SK-N-SH (cell line): ENCODE measurements at regions not wholly inside any gene's neighbourhood (a gene's known extent, or its start where the extent isn't known, plus 50 kb on each side); places are given as distances from the start of the nearest gene placed in this dataset.

Source experiments
- CTCF ChIA-PET: fragments of 300-600, 350-600 bp; formaldehyde crosslinking; extraction: SDS; loops from one replicate; lab custom pipeline; 2021; lab: Yijun Ruan, JAX
- POLR2A ChIA-PET: fragments of 350-600 bp; sonication (Branson Sonifier 250); formaldehyde crosslinking; extraction: SDS; loops from one replicate; lab custom pipeline; 2020; ENCODE audit warnings: antibody characterized with exemption, inconsistent platforms; lab: Yijun Ruan, JAX
- DNase-seq: peaks from one replicate; pipeline ENCODE4 v3.0.0; 2012
- H2AFZ ChIP-seq: fragments of 200-600 bp; sonication (generic); 2 replicates; pipeline ENCODE4 v1.8.1; 2016; ENCODE audit warnings: antibody characterized with exemption, mild to moderate bottlenecking, low read depth
- H3F3A ChIP-seq: fragments of 200-600 bp; sonication (generic); replicated peaks from 2 replicates; pipeline ENCODE3; 2016; ENCODE audit warnings: antibody characterized with exemption, mild to moderate bottlenecking; ENCODE audit not compliant: insufficient read depth
- H3K27ac ChIP-seq, 2 experiments: fragments of 200-500 bp in 1 of 2; fragments of 200-600 bp in 1 of 2; sonication (Bioruptor generic) in 1 of 2; sonication (generic), shearing (Covaris generic) in 1 of 2; 2 replicates each; pipeline versions ENCODE4 v1.5.1 to v1.6.1; 2014 to 2016; ENCODE audit warnings: low read depth in 2 of 2, inconsistent platforms in 1 of 2, low read length in 1 of 2, mild to moderate bottlenecking in 1 of 2, mixed read lengths in 1 of 2
- H3K27me3 ChIP-seq: fragments of 200-600 bp; sonication (generic), shearing (Covaris generic); 2 replicates; pipeline ENCODE4 v1.6.1; 2016; ENCODE audit warnings: mixed run types; ENCODE audit not compliant: insufficient read depth
- H3K36me3 ChIP-seq, 2 experiments: fragments of 200-500 bp in 1 of 2; fragments of 200-600 bp in 1 of 2; sonication (Bioruptor generic) in 1 of 2; sonication (generic) in 1 of 2; replicated peaks in 1 of 2; 2 replicates each; pipeline versions ENCODE3 to v1.5.1; 2014 to 2016; ENCODE audit warnings: low read length in 1 of 2, mild to moderate bottlenecking in 1 of 2; ENCODE audit not compliant: insufficient read depth in 2 of 2, control insufficient read depth in 1 of 2
- H3K4me1 ChIP-seq, 2 experiments: fragments of 200-500 bp in 1 of 2; fragments of 200-600 bp in 1 of 2; sonication (Bioruptor generic) in 1 of 2; sonication (generic), shearing (Covaris generic) in 1 of 2; 2 replicates each; pipeline versions ENCODE4 v1.5.1 to v1.6.1; 2014 to 2016; ENCODE audit warnings: low read depth in 1 of 2, low read length in 1 of 2, mixed run types in 1 of 2; ENCODE audit not compliant: insufficient read depth in 2 of 2, control insufficient read depth in 1 of 2
- H3K4me2 ChIP-seq: fragments of 200-600 bp; sonication (generic), shearing (Covaris generic); 2 replicates; pipeline ENCODE4 v1.6.1; 2017; ENCODE audit warnings: mixed run types
- H3K4me3 ChIP-seq, 2 experiments: fragments of 200-500 bp in 1 of 2; fragments of 200-600 bp in 1 of 2; sonication (Bioruptor generic) in 1 of 2; sonication (generic), shearing (Covaris generic) in 1 of 2; 2 replicates each; pipeline versions ENCODE4 v1.5.1 to v1.8.1; 2014 to 2016; ENCODE audit warnings: low read depth in 2 of 2, inconsistent platforms in 1 of 2, low read length in 1 of 2, mild to moderate bottlenecking in 1 of 2, mixed read lengths in 1 of 2, moderate library complexity in 1 of 2
- H3K79me2 ChIP-seq: fragments of 200-600 bp; sonication (generic); 2 replicates; pipeline ENCODE4 v1.8.1; 2017; ENCODE audit warnings: mild to moderate bottlenecking; ENCODE audit not compliant: insufficient read depth
- H3K9ac ChIP-seq: fragments of 200-600 bp; sonication (generic); 2 replicates; pipeline ENCODE4 v1.6.1; 2017; ENCODE audit warnings: mixed run types
- H3K9me2 ChIP-seq: fragments of 200-600 bp; sonication (generic); 2 replicates; pipeline ENCODE4 v1.6.1; 2017; ENCODE audit warnings: mixed run types
- H3K9me3 ChIP-seq: fragments of 200-600 bp; sonication (generic); 2 replicates; pipeline ENCODE4 v1.6.1; 2017; ENCODE audit warnings: mixed run types, mild to moderate bottlenecking, moderate library complexity
- H4K20me1 ChIP-seq: fragments of 200-600 bp; sonication (generic); 2 replicates; pipeline ENCODE4 v1.6.1; 2017; ENCODE audit warnings: mild to moderate bottlenecking, mixed run types; ENCODE audit not compliant: insufficient read depth
- EZH2phosphoT487 ChIP-seq: fragments of 200-600 bp; sonication (generic); IDR thresholded peaks from 2 replicates; pipeline ENCODE4 v1.6.1; 2017; ENCODE audit warnings: low read depth, mixed run types, mild to moderate bottlenecking, antibody characterized with exemption, moderate library complexity, borderline replicate concordance
- FOSL2 ChIP-seq: IDR thresholded peaks from 2 replicates; pipeline ENCODE4 v1.4.0; 2012; ENCODE audit warnings: low read depth, mild to moderate bottlenecking, moderate library complexity, borderline replicate concordance
- FOXM1 ChIP-seq: IDR thresholded peaks from 2 replicates; pipeline ENCODE4 v1.4.0; 2012; ENCODE audit warnings: low read depth, mild to moderate bottlenecking
- GABPA ChIP-seq: IDR thresholded peaks from 2 replicates; pipeline ENCODE4 v1.4.0; 2012; ENCODE audit warnings: low read depth, mild to moderate bottlenecking
- GATA2 ChIP-seq: sonication (generic); formaldehyde crosslinking; IDR thresholded peaks from 2 replicates; pipeline ENCODE4 v1.5.0; 2020; ENCODE audit warnings: mild to moderate bottlenecking, missing genetic modification reagents
- JUND ChIP-seq: IDR thresholded peaks from 2 replicates; pipeline ENCODE4 v1.4.0; 2012
- MEF2A ChIP-seq: IDR thresholded peaks from 2 replicates; pipeline ENCODE4 v1.4.0; 2012; ENCODE audit warnings: low read depth, borderline replicate concordance
- MXI1 ChIP-seq: IDR thresholded peaks from 2 replicates; pipeline ENCODE4 v1.6.1; 2012; ENCODE audit warnings: mild to moderate bottlenecking, low read depth, low read length, improper control_type of control experiment
- POLR2AphosphoS5 ChIP-seq: IDR thresholded peaks from 2 replicates; pipeline ENCODE4 v1.6.1; 2012; ENCODE audit warnings: low read depth, low read length
- RFX5 ChIP-seq: IDR thresholded peaks from 2 replicates; pipeline ENCODE4 v1.6.1; 2012; ENCODE audit warnings: mild to moderate bottlenecking, improper control_type of control experiment, low read length
- SIN3A ChIP-seq: IDR thresholded peaks from 2 replicates; pipeline ENCODE4 v1.6.1; 2012; ENCODE audit warnings: low read depth, mild to moderate bottlenecking, low read length, moderate library complexity, borderline replicate concordance
- TEAD4 ChIP-seq: IDR thresholded peaks from 2 replicates; pipeline ENCODE4 v1.4.0; 2012; ENCODE audit warnings: mild to moderate bottlenecking, borderline replicate concordance; ENCODE audit not compliant: insufficient read depth
- WGBS: methylation state at CpG from one replicate; pipeline ENCODE4 v1.1.6; 2017; ENCODE audit warnings: low lambda C conversion rate; 5-methylcytosine and 5-hydroxymethylcytosine counted together
- TF ChIP-seq, protein P1 (sequence below): fragments of 150-350 bp; IDR thresholded peaks from 2 replicates; pipeline ENCODE4 v1.6.1; 2016; ENCODE audit warnings: mild to moderate bottlenecking, low read depth, low read length
- TF ChIP-seq, protein P2 (sequence below): IDR thresholded peaks from 2 replicates; pipeline ENCODE4 v1.6.1; 2012; ENCODE audit warnings: mild to moderate bottlenecking, low read depth, low read length, moderate library complexity
- TF ChIP-seq, protein P3 (sequence below): IDR thresholded peaks from 2 replicates; pipeline ENCODE4 v1.4.0; 2012; ENCODE audit warnings: low read depth, borderline replicate concordance
- TF ChIP-seq, protein P4 (sequence below): fragments of 200-600 bp; sonication (generic); IDR thresholded peaks from 2 replicates; pipeline ENCODE4 v1.6.1; 2017; ENCODE audit warnings: antibody characterized with exemption, mild to moderate bottlenecking, moderate library complexity

DNA sequence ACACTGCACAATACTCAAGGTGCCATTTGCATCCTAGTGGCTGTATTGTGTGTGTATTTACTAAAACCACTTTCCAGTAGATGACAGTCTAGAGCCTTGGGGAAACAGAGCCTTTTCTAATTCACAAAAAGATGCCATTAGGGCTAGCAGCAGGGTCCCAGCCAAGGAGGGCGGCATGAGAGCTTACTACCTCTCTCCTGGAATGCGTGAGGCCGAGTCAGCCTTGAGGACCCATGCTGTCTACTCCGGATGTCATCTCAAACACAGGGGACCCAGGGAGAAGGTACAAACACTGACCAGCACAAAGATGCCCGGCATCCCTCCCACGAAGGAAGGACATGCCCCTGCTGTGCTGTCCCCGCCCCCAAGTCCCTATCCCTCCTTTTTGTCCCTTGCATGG is 65.5 kb downstream of the CYCS start:
- Histone ChIP-seq H3K4me2 (no peak overlapping the region), H2AFZ (no peak overlapping the region), H3K9me3 (no peaks in the 10 kb centered on the region), H3K27me3 (no peaks in the 10 kb centered on the region), H3F3A (no peaks in the 10 kb centered on the region), H3K79me2 (no peaks in the 10 kb centered on the region), H3K9ac (no peak overlapping the region), H3K4me1 (peaks cover 0 to 6% of the 10 kb centered on the region in 2 experiments; a peak in 1 of 4 replicates), H3K4me3 (no peak overlapping the region), H3K36me3 (no peaks in the 10 kb centered on the region), H3K9me2 (no peaks in the 10 kb centered on the region), H4K20me1 (no peaks in the 10 kb centered on the region), H3K27ac (no peak overlapping the region)
- TF ChIP-seq SIN3A: no peak
- no peak for TF ChIP-seq GATA2
- TF ChIP-seq TEAD4: no peak
- no peak for TF ChIP-seq RFX5
- TF ChIP-seq, protein P1, sequence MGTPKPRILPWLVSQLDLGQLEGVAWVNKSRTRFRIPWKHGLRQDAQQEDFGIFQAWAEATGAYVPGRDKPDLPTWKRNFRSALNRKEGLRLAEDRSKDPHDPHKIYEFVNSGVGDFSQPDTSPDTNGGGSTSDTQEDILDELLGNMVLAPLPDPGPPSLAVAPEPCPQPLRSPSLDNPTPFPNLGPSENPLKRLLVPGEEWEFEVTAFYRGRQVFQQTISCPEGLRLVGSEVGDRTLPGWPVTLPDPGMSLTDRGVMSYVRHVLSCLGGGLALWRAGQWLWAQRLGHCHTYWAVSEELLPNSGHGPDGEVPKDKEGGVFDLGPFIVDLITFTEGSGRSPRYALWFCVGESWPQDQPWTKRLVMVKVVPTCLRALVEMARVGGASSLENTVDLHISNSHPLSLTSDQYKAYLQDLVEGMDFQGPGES: no peak
- TF ChIP-seq FOSL2: no peak
- TF ChIP-seq JUND: no peak
- TF ChIP-seq, protein P2, sequence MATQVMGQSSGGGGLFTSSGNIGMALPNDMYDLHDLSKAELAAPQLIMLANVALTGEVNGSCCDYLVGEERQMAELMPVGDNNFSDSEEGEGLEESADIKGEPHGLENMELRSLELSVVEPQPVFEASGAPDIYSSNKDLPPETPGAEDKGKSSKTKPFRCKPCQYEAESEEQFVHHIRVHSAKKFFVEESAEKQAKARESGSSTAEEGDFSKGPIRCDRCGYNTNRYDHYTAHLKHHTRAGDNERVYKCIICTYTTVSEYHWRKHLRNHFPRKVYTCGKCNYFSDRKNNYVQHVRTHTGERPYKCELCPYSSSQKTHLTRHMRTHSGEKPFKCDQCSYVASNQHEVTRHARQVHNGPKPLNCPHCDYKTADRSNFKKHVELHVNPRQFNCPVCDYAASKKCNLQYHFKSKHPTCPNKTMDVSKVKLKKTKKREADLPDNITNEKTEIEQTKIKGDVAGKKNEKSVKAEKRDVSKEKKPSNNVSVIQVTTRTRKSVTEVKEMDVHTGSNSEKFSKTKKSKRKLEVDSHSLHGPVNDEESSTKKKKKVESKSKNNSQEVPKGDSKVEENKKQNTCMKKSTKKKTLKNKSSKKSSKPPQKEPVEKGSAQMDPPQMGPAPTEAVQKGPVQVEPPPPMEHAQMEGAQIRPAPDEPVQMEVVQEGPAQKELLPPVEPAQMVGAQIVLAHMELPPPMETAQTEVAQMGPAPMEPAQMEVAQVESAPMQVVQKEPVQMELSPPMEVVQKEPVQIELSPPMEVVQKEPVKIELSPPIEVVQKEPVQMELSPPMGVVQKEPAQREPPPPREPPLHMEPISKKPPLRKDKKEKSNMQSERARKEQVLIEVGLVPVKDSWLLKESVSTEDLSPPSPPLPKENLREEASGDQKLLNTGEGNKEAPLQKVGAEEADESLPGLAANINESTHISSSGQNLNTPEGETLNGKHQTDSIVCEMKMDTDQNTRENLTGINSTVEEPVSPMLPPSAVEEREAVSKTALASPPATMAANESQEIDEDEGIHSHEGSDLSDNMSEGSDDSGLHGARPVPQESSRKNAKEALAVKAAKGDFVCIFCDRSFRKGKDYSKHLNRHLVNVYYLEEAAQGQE: no peak
- TF ChIP-seq POLR2AphosphoS5: no peak
- TF ChIP-seq, protein P3, sequence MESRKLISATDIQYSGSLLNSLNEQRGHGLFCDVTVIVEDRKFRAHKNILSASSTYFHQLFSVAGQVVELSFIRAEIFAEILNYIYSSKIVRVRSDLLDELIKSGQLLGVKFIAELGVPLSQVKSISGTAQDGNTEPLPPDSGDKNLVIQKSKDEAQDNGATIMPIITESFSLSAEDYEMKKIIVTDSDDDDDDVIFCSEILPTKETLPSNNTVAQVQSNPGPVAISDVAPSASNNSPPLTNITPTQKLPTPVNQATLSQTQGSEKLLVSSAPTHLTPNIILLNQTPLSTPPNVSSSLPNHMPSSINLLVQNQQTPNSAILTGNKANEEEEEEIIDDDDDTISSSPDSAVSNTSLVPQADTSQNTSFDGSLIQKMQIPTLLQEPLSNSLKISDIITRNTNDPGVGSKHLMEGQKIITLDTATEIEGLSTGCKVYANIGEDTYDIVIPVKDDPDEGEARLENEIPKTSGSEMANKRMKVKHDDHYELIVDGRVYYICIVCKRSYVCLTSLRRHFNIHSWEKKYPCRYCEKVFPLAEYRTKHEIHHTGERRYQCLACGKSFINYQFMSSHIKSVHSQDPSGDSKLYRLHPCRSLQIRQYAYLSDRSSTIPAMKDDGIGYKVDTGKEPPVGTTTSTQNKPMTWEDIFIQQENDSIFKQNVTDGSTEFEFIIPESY: no peak
- DNase-seq: no peak
- POLR2A ChIA-PET: no interaction called here
- CTCF ChIA-PET: interaction anchor here (0.7 to 2.2 kb wide), 2 partner anchors 10 to 247 kb away, joined by 3 to 8 read pairs; no protein-coding TSS in a partner anchor
- 89% methylated on average over 5 of the region's 7 CpGs for WGBS

DNA sequence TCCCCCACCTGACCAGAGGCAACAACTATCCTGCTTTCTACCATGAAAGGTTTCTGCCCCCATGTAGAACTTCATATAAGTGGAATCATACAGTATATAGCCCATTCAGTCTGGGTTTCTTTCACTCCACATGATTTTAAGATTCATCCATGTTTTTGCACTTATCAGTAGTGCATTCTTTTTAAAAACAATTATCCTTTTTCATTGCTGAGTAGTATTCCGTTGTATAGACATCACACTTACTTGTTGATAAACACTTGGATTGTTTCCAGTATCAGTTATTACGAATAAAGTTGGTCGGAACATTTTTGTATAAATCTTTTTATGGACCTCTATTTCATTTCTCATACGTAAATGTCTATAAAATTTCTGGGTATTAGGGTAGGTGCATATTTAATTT is 68.7 kb downstream of the CYCS start:
- no peak for DNase-seq
- H3K9me3 ChIP-seq: no peaks in the 10 kb centered on the region
- H2AFZ ChIP-seq: no peak overlapping the region
- no peaks in the 10 kb centered on the region for H3K4me1 ChIP-seq
- no peaks in the 10 kb centered on the region for H4K20me1 ChIP-seq
- no peaks in the 10 kb centered on the region for H3K79me2 ChIP-seq
- H3K9me2 ChIP-seq: no peaks in the 10 kb centered on the region
- H3K4me2 ChIP-seq: no peak overlapping the region
- H3K4me3 ChIP-seq: no peak overlapping the region
- no peaks in the 10 kb centered on the region for H3K27me3 ChIP-seq
- H3K9ac ChIP-seq: no peak overlapping the region
- H3K36me3 ChIP-seq: no peaks in the 10 kb centered on the region
- ChIA-PET CTCF (interaction anchor here (1.4 kb wide), 1 partner anchor 244 kb away, joined by 4 read pairs; no protein-coding TSS in a partner anchor), POLR2A (no interaction called here)
- no peaks in the 10 kb centered on the region for H3F3A ChIP-seq
- 60% methylated on average over 4 of the region's 4 CpGs for WGBS
- H3K27ac ChIP-seq: no peak overlapping the region
- no peak for TF ChIP-seq MEF2A
- TF ChIP-seq, protein P4, sequence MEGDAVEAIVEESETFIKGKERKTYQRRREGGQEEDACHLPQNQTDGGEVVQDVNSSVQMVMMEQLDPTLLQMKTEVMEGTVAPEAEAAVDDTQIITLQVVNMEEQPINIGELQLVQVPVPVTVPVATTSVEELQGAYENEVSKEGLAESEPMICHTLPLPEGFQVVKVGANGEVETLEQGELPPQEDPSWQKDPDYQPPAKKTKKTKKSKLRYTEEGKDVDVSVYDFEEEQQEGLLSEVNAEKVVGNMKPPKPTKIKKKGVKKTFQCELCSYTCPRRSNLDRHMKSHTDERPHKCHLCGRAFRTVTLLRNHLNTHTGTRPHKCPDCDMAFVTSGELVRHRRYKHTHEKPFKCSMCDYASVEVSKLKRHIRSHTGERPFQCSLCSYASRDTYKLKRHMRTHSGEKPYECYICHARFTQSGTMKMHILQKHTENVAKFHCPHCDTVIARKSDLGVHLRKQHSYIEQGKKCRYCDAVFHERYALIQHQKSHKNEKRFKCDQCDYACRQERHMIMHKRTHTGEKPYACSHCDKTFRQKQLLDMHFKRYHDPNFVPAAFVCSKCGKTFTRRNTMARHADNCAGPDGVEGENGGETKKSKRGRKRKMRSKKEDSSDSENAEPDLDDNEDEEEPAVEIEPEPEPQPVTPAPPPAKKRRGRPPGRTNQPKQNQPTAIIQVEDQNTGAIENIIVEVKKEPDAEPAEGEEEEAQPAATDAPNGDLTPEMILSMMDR: no peak
- TF ChIP-seq MXI1: no peak
- TF ChIP-seq FOXM1: no peak
- no peak for TF ChIP-seq GABPA
- TF ChIP-seq GATA2: no peak
- no peak for TF ChIP-seq POLR2AphosphoS5
- TF ChIP-seq, protein P3: no peak
- TF ChIP-seq EZH2phosphoT487: no peak
